Omental fat pad (tissue), 3 donors: ENCODE measurements at regions not wholly inside any gene's neighbourhood (a gene's known extent, or its start where the extent isn't known, plus 50 kb on each side); places are given as distances from the start of the nearest gene placed in this dataset.

Source experiments
- ATAC-seq: fragments of 150-250 bp; one replicate; pipeline ENCODE4 v1.9.1; 2016; ENCODE audit warnings: mild to moderate bottlenecking, moderate library complexity; ENCODE audit not compliant: low FRiP score
- DNase-seq: peaks from one replicate; pipeline ENCODE4 v3.0.0-alpha.2; 2019; ENCODE audit warnings: low spot score
- CTCF ChIP-seq, 3 donors: fragments of 450-650 bp; IDR thresholded peaks; one replicate each; pipeline ENCODE4 v1.5.1; 2016 to 2017; ENCODE audit warnings: antibody characterized with exemption in 3 of 3, mild to moderate bottlenecking in 3 of 3, moderate library complexity in 2 of 3

GRCh38 chr9:23254404-23255184 is 571.4 kb downstream of the ELAVL2 start:
- ATAC-seq (no peak), DNase-seq (no peak)
- TF ChIP-seq CTCF (IDR thresholded peaks at IDR 0.05) = no peak

DNA sequence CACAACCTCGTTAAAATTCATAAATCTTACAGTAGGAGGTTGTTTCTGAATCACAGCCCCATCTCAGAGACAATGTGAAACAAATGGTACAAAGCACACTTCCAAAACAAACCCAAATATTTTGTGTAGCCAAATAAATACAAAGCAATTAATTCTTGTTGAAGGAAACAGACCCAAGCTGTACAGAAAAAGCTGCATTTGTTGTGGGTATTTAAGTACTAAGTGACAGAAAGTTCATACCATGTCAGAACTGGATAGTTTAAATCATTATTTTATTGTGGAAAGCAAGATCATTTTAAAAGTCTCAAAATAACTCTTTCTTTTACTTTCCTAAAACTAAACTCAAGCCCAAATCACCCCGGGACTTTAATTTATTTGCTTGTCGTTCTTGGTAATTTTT is 570.7 kb downstream of the ELAVL2 start:
- DNase-seq (no peak), ATAC-seq (no peak)
- TF ChIP-seq CTCF (IDR thresholded peaks at IDR 0.05) = no peak

DNA sequence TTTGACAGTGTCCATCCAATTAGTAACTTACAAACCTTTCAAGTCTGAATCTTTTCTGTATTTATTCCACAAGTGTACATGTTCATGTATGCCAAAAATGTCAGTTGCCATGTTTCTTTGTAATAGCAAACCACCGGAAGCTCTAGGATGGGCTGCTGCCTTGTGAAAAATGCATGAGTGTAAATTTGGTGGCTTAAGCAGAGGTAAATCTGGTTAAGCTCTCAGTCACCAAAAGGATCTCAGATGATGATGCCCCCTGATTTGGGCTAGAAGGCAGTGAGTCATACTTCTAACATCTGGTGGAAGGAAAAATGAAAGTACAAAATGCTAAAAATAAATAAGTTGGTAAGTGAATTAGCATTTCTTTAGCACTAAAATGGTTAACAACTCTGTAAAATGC is 567.5 kb downstream of the ELAVL2 start:
- ATAC-seq (no peak), DNase-seq (no peak)
- TF ChIP-seq CTCF (IDR thresholded peaks at IDR 0.05) = no peak

DNA sequence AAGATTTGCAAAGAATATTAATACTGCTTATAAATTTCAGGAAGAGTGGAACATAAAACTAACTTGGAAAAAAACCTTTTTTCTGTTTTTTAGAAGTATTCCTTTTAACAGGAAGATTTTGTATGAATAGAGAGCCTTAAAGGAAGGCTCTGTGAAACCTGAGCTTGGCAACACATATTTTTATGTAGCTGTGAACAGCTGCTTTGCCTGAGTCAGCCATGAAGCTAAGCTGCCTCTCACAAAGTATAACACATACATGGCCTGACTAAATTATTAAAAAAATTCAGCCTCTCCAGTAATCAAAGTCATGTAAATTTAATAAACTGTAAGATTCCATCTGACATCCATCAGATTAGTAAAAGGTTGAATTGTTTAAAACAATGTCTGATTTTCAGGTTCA is 547.5 kb downstream of the ELAVL2 start:
- TF ChIP-seq CTCF (IDR thresholded peaks at IDR 0.05) = no peak
- ATAC-seq (no peak), DNase-seq (no peak)

DNA sequence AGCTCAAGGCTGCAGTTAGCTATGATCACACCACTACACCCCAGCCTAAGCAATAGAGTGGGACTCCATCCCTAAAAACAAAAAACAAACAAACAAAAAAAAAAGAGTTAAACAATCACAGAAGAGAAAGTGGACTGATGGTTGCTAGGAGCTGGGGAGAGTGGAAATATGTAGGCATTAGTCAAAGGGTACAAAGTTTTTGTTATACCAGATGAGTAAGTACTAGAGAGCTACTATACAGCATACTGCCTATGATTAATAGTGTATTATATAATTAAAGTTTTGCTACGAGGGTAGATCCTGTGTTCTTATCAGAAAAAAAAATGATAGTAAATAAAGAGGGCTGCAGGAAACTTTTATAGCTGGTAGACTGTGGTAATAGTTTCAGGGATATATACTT is 538.6 kb downstream of the ELAVL2 start:
- DNase-seq (no peak), ATAC-seq (no peak)
- TF ChIP-seq CTCF (IDR thresholded peaks at IDR 0.05) = no peak

GRCh38 chr9:23288545-23288944 is 537.5 kb downstream of the ELAVL2 start:
- no peak for ATAC-seq
- DNase-seq = no peak
- no peak for TF ChIP-seq CTCF (IDR thresholded peaks at IDR 0.05)

- DNase-seq (no peak), ATAC-seq (no peak)
- no peak for TF ChIP-seq CTCF (IDR thresholded peaks at IDR 0.05)
These were observed 535.1 kb downstream of the ELAVL2 start for GRCh38 chr9:23290973-23291372.
